ENCODE measurements at regions not wholly inside any gene's neighbourhood (a gene's known extent, or its start where the extent isn't known, plus 50 kb on each side); places are given as distances from the start of the nearest gene placed in this dataset.
"Not testable (repeated sequence)": the region's sequence is repeated elsewhere in the genome, so short reads cannot be mapped to it uniquely, and the experiment has no call there.

DNA sequence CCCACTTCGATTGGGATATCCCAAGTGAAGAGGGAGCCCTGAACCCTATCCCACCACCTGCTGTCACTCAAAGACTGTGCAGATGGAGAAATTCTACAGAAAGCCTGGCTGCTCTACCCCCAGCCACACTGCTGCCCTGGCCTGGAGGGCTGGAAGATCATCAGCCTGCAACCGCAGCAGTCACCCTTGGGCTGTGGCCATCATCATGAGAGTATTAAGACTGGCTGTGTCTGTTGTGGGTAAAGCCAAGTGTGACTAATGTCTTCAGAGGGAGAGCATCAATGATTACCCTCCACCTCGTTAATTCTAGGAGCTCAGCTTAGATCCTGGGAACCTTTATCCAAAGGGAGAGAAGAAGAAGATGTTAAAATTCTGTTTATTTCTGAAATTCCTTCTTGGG is 221.5 kb downstream of the TFCP2L1 start:
- TF ChIP-seq BHLHE40 (IDR thresholded peaks at IDR 0.05; ENCODE audit: borderline replicate concordance): no peak
- TF ChIP-seq HDGF (IDR thresholded peaks at IDR 0.05; ENCODE audit: borderline replicate concordance): no peak
- TF ChIP-seq NFRKB (IDR thresholded peaks at IDR 0.05): no peak
- TF ChIP-seq, protein P1, sequence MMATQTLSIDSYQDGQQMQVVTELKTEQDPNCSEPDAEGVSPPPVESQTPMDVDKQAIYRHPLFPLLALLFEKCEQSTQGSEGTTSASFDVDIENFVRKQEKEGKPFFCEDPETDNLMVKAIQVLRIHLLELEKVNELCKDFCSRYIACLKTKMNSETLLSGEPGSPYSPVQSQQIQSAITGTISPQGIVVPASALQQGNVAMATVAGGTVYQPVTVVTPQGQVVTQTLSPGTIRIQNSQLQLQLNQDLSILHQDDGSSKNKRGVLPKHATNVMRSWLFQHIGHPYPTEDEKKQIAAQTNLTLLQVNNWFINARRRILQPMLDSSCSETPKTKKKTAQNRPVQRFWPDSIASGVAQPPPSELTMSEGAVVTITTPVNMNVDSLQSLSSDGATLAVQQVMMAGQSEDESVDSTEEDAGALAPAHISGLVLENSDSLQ (IDR thresholded peaks at IDR 0.05): no peak; the same call in 1 of the 2 replicates
- TF ChIP-seq SP1 (IDR thresholded peaks at IDR 0.05): no peak
- no peak for TF ChIP-seq FOXA1 (IDR thresholded peaks at IDR 0.05)
- no peak for TF ChIP-seq CTBP1 (IDR thresholded peaks at IDR 0.05; ENCODE audit: borderline replicate concordance)
- TF ChIP-seq L3MBTL2 (conservative IDR thresholded peaks at IDR 0.05): no peak
- no peak for TF ChIP-seq ELF4 (IDR thresholded peaks at IDR 0.05)
- no peak for TF ChIP-seq ZNF384 (IDR thresholded peaks at IDR 0.05)
- no peak for TF ChIP-seq ARNT (IDR thresholded peaks at IDR 0.05)
- TF ChIP-seq FOXK2 (IDR thresholded peaks at IDR 0.05): no peak
- TF ChIP-seq FOXM1 (IDR thresholded peaks at IDR 0.05; ENCODE audit: borderline replicate concordance): no peak
- no peak for TF ChIP-seq SUZ12 (IDR thresholded peaks at IDR 0.05)
- TF ChIP-seq TARDBP (IDR thresholded peaks at IDR 0.05): no peak
- TF ChIP-seq LEF1 (IDR thresholded peaks at IDR 0.05; ENCODE audit: borderline replicate concordance): no peak
- ChIA-PET CTCF (interaction anchor here (0.6 kb wide), 1 partner anchor 725 kb away, joined by 3 read pairs; no protein-coding TSS in a partner anchor), POLR2A (no interaction called here)

DNA sequence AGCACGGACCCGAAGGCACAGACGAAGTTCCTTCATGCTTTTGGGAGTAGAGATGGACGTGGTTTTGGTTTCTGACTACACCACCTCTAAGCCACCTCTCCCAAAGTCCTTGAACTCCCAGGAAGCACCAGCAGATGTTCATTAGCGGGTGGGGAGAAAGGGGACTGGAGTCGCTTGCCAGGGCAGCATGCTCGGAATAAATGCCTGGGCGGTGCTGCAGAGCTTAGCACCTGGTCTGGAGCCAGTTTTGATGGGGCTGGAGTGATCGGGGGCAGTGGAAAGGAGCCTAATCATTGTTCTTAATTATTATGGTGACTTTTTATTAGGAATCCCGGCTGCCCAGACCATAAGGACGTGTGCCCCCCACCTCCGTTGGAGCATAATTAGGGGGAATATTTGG is 220.8 kb downstream of the TFCP2L1 start:
- POLR2A ChIA-PET: no interaction called here
- CTCF ChIA-PET: interaction anchor here (0.6 kb wide), 1 partner anchor 725 kb away, joined by 3 read pairs; no protein-coding TSS in a partner anchor
- no peak for TF ChIP-seq BHLHE40 (IDR thresholded peaks at IDR 0.05; ENCODE audit: borderline replicate concordance)
- no peak for TF ChIP-seq HDGF (IDR thresholded peaks at IDR 0.05; ENCODE audit: borderline replicate concordance)
- DNase-seq (ENCODE audit: extremely low spot score): no peak

More for the DNA sequence above, 221.5 kb downstream of the TFCP2L1 start:
- no peak for DNase-seq (ENCODE audit: extremely low spot score)

DNA sequence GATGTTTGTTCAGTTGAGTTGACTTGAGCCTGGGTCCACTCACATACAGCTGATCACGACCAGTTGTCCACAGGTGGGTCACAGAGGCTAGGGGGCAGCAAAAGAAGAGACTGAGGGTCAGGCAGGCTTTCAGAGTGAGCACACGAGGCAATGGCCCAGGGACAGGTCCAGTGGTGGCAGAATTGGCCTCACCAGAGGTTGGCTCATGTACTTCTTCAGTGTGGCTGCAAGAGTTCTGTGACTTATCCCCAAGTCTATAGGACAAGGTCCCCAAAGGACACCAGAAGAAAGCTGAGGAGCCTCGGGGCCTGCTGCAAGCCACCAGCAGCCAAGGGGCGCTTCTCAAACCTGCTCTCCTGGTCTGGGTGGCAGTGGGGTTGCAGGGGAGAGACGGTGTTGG is 219.8 kb downstream of the TFCP2L1 start:
- no peak for TF ChIP-seq ARNT (IDR thresholded peaks at IDR 0.05)
- no peak for TF ChIP-seq ELF4 (IDR thresholded peaks at IDR 0.05)
- no peak for TF ChIP-seq FOXA1 (IDR thresholded peaks at IDR 0.05)
- no peak for TF ChIP-seq TARDBP (IDR thresholded peaks at IDR 0.05)
- no peak for TF ChIP-seq CTBP1 (IDR thresholded peaks at IDR 0.05; ENCODE audit: borderline replicate concordance)
- TF ChIP-seq SP1 (IDR thresholded peaks at IDR 0.05): no peak
- TF ChIP-seq, protein P1 (IDR thresholded peaks at IDR 0.05): no peak
- no peak for TF ChIP-seq FOXM1 (IDR thresholded peaks at IDR 0.05; ENCODE audit: borderline replicate concordance)
- no peak for TF ChIP-seq BHLHE40 (IDR thresholded peaks at IDR 0.05; ENCODE audit: borderline replicate concordance)
- no peak for TF ChIP-seq SUZ12 (IDR thresholded peaks at IDR 0.05)
- TF ChIP-seq FOXK2 (IDR thresholded peaks at IDR 0.05): no peak
- TF ChIP-seq NFRKB (IDR thresholded peaks at IDR 0.05): no peak
- TF ChIP-seq HDGF (IDR thresholded peaks at IDR 0.05; ENCODE audit: borderline replicate concordance): no peak
- TF ChIP-seq L3MBTL2 (conservative IDR thresholded peaks at IDR 0.05): no peak
- TF ChIP-seq ZNF384 (IDR thresholded peaks at IDR 0.05): no peak
- TF ChIP-seq LEF1 (IDR thresholded peaks at IDR 0.05; ENCODE audit: borderline replicate concordance): no peak
- no peak for DNase-seq (ENCODE audit: extremely low spot score)
- POLR2A ChIA-PET: no interaction called here
- CTCF ChIA-PET: no interaction called here

DNA sequence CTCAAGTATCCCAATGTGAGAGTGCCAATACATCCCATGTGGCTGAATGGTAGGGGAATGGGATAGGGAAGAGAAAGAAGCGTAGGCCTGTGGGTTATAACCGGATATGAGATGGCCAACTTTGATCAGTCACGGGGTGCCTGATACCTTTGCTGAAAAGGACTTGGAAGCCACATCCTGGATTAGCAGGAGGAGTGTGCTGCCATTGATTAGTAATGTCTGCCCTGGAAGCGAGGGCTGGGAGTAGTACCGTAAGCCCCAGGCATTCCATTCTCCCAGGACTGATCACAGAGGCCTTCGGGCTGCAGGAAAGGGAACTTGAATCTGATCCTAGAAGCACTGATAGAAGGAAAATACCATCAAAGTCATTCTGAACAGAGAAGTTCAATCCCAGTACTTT is 218.5 kb downstream of the TFCP2L1 start:
- TF ChIP-seq TARDBP (IDR thresholded peaks at IDR 0.05) (no peak), FOXA1 (IDR thresholded peaks at IDR 0.05) (no peak), LEF1 (IDR thresholded peaks at IDR 0.05; ENCODE audit: borderline replicate concordance) (no peak)
- POLR2A ChIA-PET: interaction anchor here (0.6 kb wide), 1 partner anchor 8 kb away, joined by 3 read pairs; no protein-coding TSS in a partner anchor
- no peak for DNase-seq (ENCODE audit: extremely low spot score)
- CTCF ChIA-PET: no interaction called here

DNA sequence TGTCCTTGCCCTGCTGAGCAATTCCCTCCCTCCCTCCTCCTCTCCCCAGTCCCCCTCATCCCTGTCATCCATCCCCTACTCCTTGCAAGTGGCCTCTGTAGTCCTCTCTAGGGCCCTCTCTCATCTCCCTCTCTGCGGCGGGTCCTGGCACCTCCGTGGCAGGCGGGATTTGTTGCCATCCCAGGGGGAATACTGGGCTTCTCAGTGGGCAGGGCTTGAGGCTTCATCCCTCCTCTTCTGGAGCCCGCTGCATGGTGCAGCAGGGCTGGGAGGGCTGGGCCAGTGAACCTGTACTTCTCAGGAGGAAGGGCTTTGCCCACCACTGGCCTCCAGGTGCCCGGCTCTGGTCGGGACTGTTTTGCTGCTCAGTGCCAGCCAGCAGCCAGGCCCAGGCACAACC is 216.2 kb downstream of the TFCP2L1 start:
- ChIA-PET CTCF (no interaction called here), POLR2A (no interaction called here)
- no peak for DNase-seq (ENCODE audit: extremely low spot score)
- TF ChIP-seq ZNF384 (IDR thresholded peaks at IDR 0.05): no peak
- TF ChIP-seq, protein P1 (IDR thresholded peaks at IDR 0.05): no peak
- no peak for TF ChIP-seq LEF1 (IDR thresholded peaks at IDR 0.05; ENCODE audit: borderline replicate concordance)
- TF ChIP-seq BHLHE40 (IDR thresholded peaks at IDR 0.05; ENCODE audit: borderline replicate concordance): no peak
- TF ChIP-seq FOXM1 (IDR thresholded peaks at IDR 0.05; ENCODE audit: borderline replicate concordance): no peak
- no peak for TF ChIP-seq FOXK2 (IDR thresholded peaks at IDR 0.05)
- TF ChIP-seq TARDBP (IDR thresholded peaks at IDR 0.05): no peak
- TF ChIP-seq FOXA1 (IDR thresholded peaks at IDR 0.05): no peak
- no peak for TF ChIP-seq NFRKB (IDR thresholded peaks at IDR 0.05)
- TF ChIP-seq SUZ12 (IDR thresholded peaks at IDR 0.05): no peak
- no peak for TF ChIP-seq L3MBTL2 (conservative IDR thresholded peaks at IDR 0.05)
- TF ChIP-seq ELF4 (IDR thresholded peaks at IDR 0.05): no peak
- TF ChIP-seq ARNT (IDR thresholded peaks at IDR 0.05): no peak
- TF ChIP-seq SP1 (IDR thresholded peaks at IDR 0.05): no peak
- no peak for TF ChIP-seq CTBP1 (IDR thresholded peaks at IDR 0.05; ENCODE audit: borderline replicate concordance)
- TF ChIP-seq HDGF (IDR thresholded peaks at IDR 0.05; ENCODE audit: borderline replicate concordance): no peak

GRCh38 chr2:121069434-121069969 is 215.5 kb downstream of the TFCP2L1 start:
- CTCF ChIA-PET: interaction anchor here (1.0 kb wide), 1 partner anchor 434 kb away, joined by 3 read pairs; no protein-coding TSS in a partner anchor
- no peak for TF ChIP-seq SP1 (IDR thresholded peaks at IDR 0.05)
- POLR2A ChIA-PET: no interaction called here
- DNase-seq (ENCODE audit: extremely low spot score): no peak

- CTCF ChIA-PET: interaction anchor here (0.6 to 1.2 kb wide), 4 partner anchors 11 to 438 kb away, joined by 3 read pairs; no protein-coding TSS in a partner anchor
- POLR2A ChIA-PET; DNase-seq (ENCODE audit: extremely low spot score): not testable (repeated sequence)
Observed at GRCh38 chr2:121070061-121070460, 214.9 kb downstream of the TFCP2L1 start.
